Activated CD8-positive, alpha-beta T cell treated with anti-CD3 and anti-CD28 coated beads for 36 hours (primary cell): ENCODE measurements at regions not wholly inside any gene's neighbourhood (a gene's known extent, or its start where the extent isn't known, plus 50 kb on each side); places are given as distances from the start of the nearest gene placed in this dataset.
"Not testable (repeated sequence)": the region's sequence is repeated elsewhere in the genome, so short reads cannot be mapped to it uniquely, and the experiment has no call there.

Experiments used
- ATAC-seq: fragments of 200-7000 bp; cut with Tn5 transposase; one replicate; pipeline ENCODE4 v1.10.0; 2021; ENCODE audit warnings: mild to moderate bottlenecking, moderate library complexity
- CTCF ChIA-PET: fragments of 350-600 bp; sonication (Branson Sonifier 250); formaldehyde crosslinking; loops from one replicate; lab custom pipeline; 2021; ENCODE audit warnings: antibody characterized with exemption; lab: Charles Lee
- POLR2A ChIA-PET: fragments of 350-600 bp; sonication (Branson Sonifier 250); formaldehyde crosslinking; loops from one replicate; lab custom pipeline; 2021; ENCODE audit warnings: antibody characterized with exemption; lab: Charles Lee
- DNase-seq: peaks from one replicate; pipeline ENCODE4 v3.0.0-alpha.2; 2020
- H3K27ac Mint-ChIP-seq: one replicate; pipeline ENCODE4 v1.8.0; 2021; ENCODE audit warnings: mild to moderate bottlenecking, mixed read lengths
- H3K27me3 Mint-ChIP-seq: one replicate; pipeline ENCODE4 v1.8.0; 2021; ENCODE audit warnings: mixed read lengths
- H3K36me3 Mint-ChIP-seq: one replicate; pipeline ENCODE4 v1.8.0; 2021; ENCODE audit warnings: low read depth, mixed read lengths
- H3K4me1 Mint-ChIP-seq: one replicate; pipeline ENCODE4 v1.8.0; 2021; ENCODE audit warnings: low read depth, mixed read lengths
- H3K4me3 Mint-ChIP-seq: one replicate; pipeline ENCODE4 v1.8.0; 2021; ENCODE audit warnings: mild to moderate bottlenecking, moderate library complexity, mixed read lengths
- H3K9me3 Mint-ChIP-seq: one replicate; pipeline ENCODE4 v1.8.0; 2021; ENCODE audit warnings: mixed read lengths
- intact Hi-C: fragments of 100-400 bp; cut with micrococcal nuclease; formaldehyde crosslinking; loops from one replicate; pipeline ENCODE4 v1.10.0; 2022
- TF ChIP-seq, protein P1 (sequence below): fragments of 200-600 bp; IDR thresholded peaks from one replicate; pipeline ENCODE4 v1.8.0; 2022; ENCODE audit warnings: antibody characterized with exemption, mild to moderate bottlenecking

DNA sequence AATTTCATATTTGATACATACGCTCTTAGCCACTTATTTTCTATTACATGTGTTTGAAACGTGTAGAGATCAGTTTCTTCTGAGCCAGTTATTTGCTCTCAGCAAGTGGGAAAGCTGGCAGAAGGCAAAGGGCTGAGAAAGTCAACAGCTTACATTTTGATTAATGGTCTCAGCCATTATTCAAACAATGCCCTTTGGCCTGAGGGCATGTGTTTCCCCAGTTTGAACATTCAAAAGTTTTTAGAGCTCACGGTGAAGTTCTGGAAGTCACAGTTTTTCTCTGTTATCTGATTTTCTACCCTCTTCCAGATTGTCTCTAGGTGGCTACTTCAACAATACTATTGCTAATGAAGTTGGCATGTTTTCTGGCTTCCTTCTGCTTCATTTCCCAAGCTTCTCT lies 591.8 kb upstream of the CPEB2 start:
- intact Hi-C loops = no loop called here
- Mint-ChIP-seq H3K4me1 (no peaks in the 10 kb centered on the region), H3K9me3 (no peaks in the 10 kb centered on the region), H3K27ac (no peak overlapping the region), H3K36me3 (no peaks in the 10 kb centered on the region), H3K4me3 (no peak overlapping the region), H3K27me3 (peaks cover 2% of the 10 kb centered on the region)
- TF ChIP-seq, protein P1, sequence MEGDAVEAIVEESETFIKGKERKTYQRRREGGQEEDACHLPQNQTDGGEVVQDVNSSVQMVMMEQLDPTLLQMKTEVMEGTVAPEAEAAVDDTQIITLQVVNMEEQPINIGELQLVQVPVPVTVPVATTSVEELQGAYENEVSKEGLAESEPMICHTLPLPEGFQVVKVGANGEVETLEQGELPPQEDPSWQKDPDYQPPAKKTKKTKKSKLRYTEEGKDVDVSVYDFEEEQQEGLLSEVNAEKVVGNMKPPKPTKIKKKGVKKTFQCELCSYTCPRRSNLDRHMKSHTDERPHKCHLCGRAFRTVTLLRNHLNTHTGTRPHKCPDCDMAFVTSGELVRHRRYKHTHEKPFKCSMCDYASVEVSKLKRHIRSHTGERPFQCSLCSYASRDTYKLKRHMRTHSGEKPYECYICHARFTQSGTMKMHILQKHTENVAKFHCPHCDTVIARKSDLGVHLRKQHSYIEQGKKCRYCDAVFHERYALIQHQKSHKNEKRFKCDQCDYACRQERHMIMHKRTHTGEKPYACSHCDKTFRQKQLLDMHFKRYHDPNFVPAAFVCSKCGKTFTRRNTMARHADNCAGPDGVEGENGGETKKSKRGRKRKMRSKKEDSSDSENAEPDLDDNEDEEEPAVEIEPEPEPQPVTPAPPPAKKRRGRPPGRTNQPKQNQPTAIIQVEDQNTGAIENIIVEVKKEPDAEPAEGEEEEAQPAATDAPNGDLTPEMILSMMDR = no peak
- DNase-seq = no peak
- ATAC-seq = no peak
- CTCF ChIA-PET = no interaction called here
- POLR2A ChIA-PET = no interaction called here

DNA sequence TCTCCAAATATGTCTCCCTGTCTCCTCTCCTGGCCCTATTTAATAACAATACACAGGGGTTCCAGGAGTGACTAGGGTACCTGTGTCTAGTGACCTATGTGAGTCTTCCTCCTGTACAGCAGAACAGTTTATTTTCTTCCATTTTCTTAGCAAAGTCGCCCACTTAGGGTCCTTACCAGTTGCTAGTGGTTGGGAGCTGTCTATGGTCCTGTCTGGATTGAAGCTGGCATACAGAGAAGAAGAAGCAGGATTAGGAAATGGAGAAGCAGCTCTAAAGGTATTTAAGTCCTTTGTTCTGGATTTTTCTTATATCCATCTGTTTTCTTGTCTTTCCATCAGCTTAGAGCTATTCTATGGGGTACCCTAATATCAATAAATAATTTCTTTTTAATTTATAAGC lies 587.1 kb upstream of the CPEB2 start:
- intact Hi-C loops = no loop called here
- H3K4me3 Mint-ChIP-seq = no peak overlapping the region
- ATAC-seq (no peak), DNase-seq (no peak)
- CTCF ChIA-PET = no interaction called here
- no peaks in the 10 kb centered on the region for H3K9me3 Mint-ChIP-seq
- TF ChIP-seq, protein P1 = no peak
- H3K27ac Mint-ChIP-seq = no peak overlapping the region
- H3K36me3 Mint-ChIP-seq = no peaks in the 10 kb centered on the region
- POLR2A ChIA-PET = no interaction called here
- H3K4me1 Mint-ChIP-seq = no peaks in the 10 kb centered on the region
- no peaks in the 10 kb centered on the region for H3K27me3 Mint-ChIP-seq

DNA sequence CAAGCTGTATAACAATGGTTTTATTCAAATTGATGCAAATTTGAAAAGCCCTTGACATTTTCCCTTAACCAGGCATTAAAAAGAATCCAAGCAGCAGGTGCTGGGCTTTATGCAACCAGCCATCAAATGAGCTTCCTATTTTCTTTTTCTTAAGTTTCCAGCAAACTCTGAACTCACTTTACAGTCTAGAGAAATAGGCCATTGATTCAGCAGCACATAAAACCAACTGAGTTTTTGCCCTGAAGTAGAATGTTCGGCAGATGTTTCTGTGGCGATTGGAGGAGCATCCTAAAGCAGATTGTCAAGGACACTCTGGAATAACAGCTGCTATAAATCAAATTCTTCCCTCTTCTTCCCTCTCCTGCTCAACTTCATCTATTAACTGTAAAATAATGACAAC lies 582.8 kb upstream of the CPEB2 start:
- DNase-seq (no peak), ATAC-seq (no peak)
- POLR2A ChIA-PET = no interaction called here
- CTCF ChIA-PET = no interaction called here
- Mint-ChIP-seq H3K36me3 (no peaks in the 10 kb centered on the region), H3K4me3 (no peak overlapping the region), H3K9me3 (peaks cover 9% of the 10 kb centered on the region), H3K27ac (no peak overlapping the region), H3K4me1 (no peaks in the 10 kb centered on the region), H3K27me3 (no peaks in the 10 kb centered on the region)
- intact Hi-C loops = no loop called here
- TF ChIP-seq, protein P1 = no peak

DNA sequence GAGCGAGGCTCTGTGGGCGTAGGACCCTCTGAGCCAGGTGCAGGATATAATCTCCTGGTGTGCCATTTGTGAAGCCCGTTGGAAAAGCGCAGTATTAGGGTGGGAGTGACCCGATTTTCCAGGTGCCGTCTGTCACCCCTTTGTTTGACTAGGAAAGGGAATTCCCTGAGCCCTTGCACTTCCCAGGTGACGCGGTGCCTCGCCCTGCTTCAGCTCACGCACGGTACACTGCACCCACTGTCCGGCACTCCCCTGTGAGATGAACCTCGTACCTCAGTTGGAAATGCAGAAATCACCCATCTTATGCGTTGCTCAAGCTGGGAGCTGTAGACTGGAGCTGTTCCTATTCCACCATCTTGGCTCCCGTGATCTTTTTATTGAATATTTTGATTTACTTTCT lies 576.0 kb upstream of the CPEB2 start:
- ATAC-seq, H3K4me1 Mint-ChIP-seq, H3K4me3 Mint-ChIP-seq, H3K27me3 Mint-ChIP-seq, H3K27ac Mint-ChIP-seq, CTCF ChIA-PET, intact Hi-C loops, H3K36me3 Mint-ChIP-seq, POLR2A ChIA-PET, DNase-seq: not testable (repeated sequence)
- peaks cover 13% of the 10 kb centered on the region for H3K9me3 Mint-ChIP-seq

DNA sequence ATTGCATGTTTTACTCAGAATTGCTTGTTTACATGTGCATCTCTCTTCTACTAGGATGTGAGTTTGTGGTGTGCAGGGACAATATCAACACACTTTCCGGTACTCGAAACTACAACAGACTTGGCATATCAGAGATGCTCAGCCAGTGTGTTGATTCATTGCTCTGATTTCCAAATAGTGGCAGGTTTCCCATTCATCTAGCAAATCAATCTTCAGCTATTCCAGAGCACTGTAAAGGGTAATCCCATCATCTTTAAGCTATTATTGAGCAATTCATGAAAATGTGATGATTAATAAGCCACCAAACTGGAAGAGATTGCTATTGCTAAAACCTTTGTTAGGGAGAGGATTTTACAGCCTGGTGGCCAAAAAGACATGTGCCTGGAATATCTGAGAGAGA lies 574.2 kb upstream of the CPEB2 start:
- DNase-seq = no peak
- intact Hi-C loops = no loop called here
- CTCF ChIA-PET = no interaction called here
- POLR2A ChIA-PET = no interaction called here
- no peak overlapping the region for H3K27ac Mint-ChIP-seq
- no peak overlapping the region for H3K4me3 Mint-ChIP-seq
- TF ChIP-seq, protein P1 = no peak
- no peaks in the 10 kb centered on the region for H3K4me1 Mint-ChIP-seq
- no peak for ATAC-seq
- H3K36me3 Mint-ChIP-seq = no peaks in the 10 kb centered on the region
- H3K9me3 Mint-ChIP-seq = peaks cover 8% of the 10 kb centered on the region
- H3K27me3 Mint-ChIP-seq = peaks cover 4% of the 10 kb centered on the region
